ENCODE measurements at regions not wholly inside any gene's neighbourhood (a gene's known extent, or its start where the extent isn't known, plus 50 kb on each side); places are given as distances from the start of the nearest gene placed in this dataset.

GRCh38 chr11:112369916-112370315, 109.3 kb upstream of the PLET1 start:
- no CpG with 5 or more reads among the region's 5 CpGs for WGBS (ENCODE audit: extremely low coverage, insufficient coverage, insufficient read length)

GRCh38 chr11:112374486-112375140, 114.0 kb upstream of the PLET1 start:
- no peak overlapping the region for H4K91ac ChIP-seq (ENCODE audit: low read depth, low read length)
- H3K9me3 ChIP-seq (ENCODE audit: insufficient read depth, low read depth, low read length): no peaks in the 10 kb centered on the region
- H3K4ac ChIP-seq (ENCODE audit: low read depth, low read length): no peak overlapping the region
- no peak overlapping the region for H3K23ac ChIP-seq (ENCODE audit: low read length)
- no peaks in the 10 kb centered on the region for H3K79me1 ChIP-seq (ENCODE audit: low read length)
- H3K4me2 ChIP-seq (ENCODE audit: low read length): no peak overlapping the region
- no peaks in the 10 kb centered on the region for H3K27me3 ChIP-seq (ENCODE audit: insufficient read depth, low read length)
- no peak overlapping the region for H3K14ac ChIP-seq (ENCODE audit: low read length)
- H3K4me3 ChIP-seq (ENCODE audit: low read depth, low read length): no peak overlapping the region
- no peak overlapping the region for H3K18ac ChIP-seq (ENCODE audit: low read length)
- H4K8ac ChIP-seq (ENCODE audit: low read depth, low read length): no peak overlapping the region
- H2BK5ac ChIP-seq (ENCODE audit: low read depth, low read length, poor library complexity): no peak overlapping the region
- H3K4me1 ChIP-seq (ENCODE audit: control insufficient read depth in 1 of 2, insufficient read depth in 2 of 2, low read length in 2 of 2): no peaks in the 10 kb centered on the region
- H2BK12ac ChIP-seq (ENCODE audit: low read length): no peak overlapping the region
- no CpG with 5 or more reads among the region's 9 CpGs for WGBS (ENCODE audit: extremely low coverage, insufficient coverage, insufficient read length)
- H2BK120ac ChIP-seq (ENCODE audit: insufficient read depth, low read length, poor library complexity): no peak overlapping the region
- H4K12ac ChIP-seq (ENCODE audit: low read depth, low read length): no peak overlapping the region
- H3K27ac ChIP-seq (ENCODE audit: low read depth, low read length): no peak overlapping the region
- DNase-seq: no peak
- no peaks in the 10 kb centered on the region for H3K79me2 ChIP-seq (ENCODE audit: control insufficient read depth, insufficient read depth, low read length, poor library complexity)
- H2AK5ac ChIP-seq (ENCODE audit: low read length): no peak overlapping the region
- no peak overlapping the region for H2AFZ ChIP-seq (ENCODE audit: insufficient read depth, low read length, poor library complexity)
- H3K36me3 ChIP-seq (ENCODE audit: control insufficient read depth in 1 of 2, insufficient read depth in 2 of 2, low read length in 2 of 2): no peaks in the 10 kb centered on the region
- H3K9ac ChIP-seq (ENCODE audit: low read length): no peak overlapping the region

More at GRCh38 chr11:112369916-112370315, 109.3 kb upstream of the PLET1 start:
- Histone ChIP-seq H3K4me3 (ENCODE audit: low read depth, low read length) (no peak overlapping the region), H2BK12ac (ENCODE audit: low read length) (no peak overlapping the region), H3K23ac (ENCODE audit: low read length) (no peak overlapping the region), H2BK5ac (ENCODE audit: low read depth, low read length, poor library complexity) (no peak overlapping the region), H3K79me1 (ENCODE audit: low read length) (no peaks in the 10 kb centered on the region), H2AFZ (ENCODE audit: insufficient read depth, low read length, poor library complexity) (no peak overlapping the region), H3K4ac (ENCODE audit: low read depth, low read length) (no peak overlapping the region), H3K9ac (ENCODE audit: low read length) (no peak overlapping the region), H3K79me2 (ENCODE audit: control insufficient read depth, insufficient read depth, low read length, poor library complexity) (no peaks in the 10 kb centered on the region), H4K12ac (ENCODE audit: low read depth, low read length) (no peak overlapping the region), H4K91ac (ENCODE audit: low read depth, low read length) (no peak overlapping the region), H4K8ac (ENCODE audit: low read depth, low read length) (no peak overlapping the region), H3K9me3 (ENCODE audit: insufficient read depth, low read depth, low read length) (no peaks in the 10 kb centered on the region), H3K18ac (ENCODE audit: low read length) (no peak overlapping the region), H3K27ac (ENCODE audit: low read depth, low read length) (no peak overlapping the region), H3K36me3 (ENCODE audit: control insufficient read depth in 1 of 2, insufficient read depth in 2 of 2, low read length in 2 of 2) (no peaks in the 10 kb centered on the region), H3K14ac (ENCODE audit: low read length) (no peak overlapping the region), H3K27me3 (ENCODE audit: insufficient read depth, low read length) (no peaks in the 10 kb centered on the region), H3K4me1 (ENCODE audit: control insufficient read depth in 1 of 2, insufficient read depth in 2 of 2, low read length in 2 of 2) (no peaks in the 10 kb centered on the region), H2AK5ac (ENCODE audit: low read length) (no peak overlapping the region), H3K4me2 (ENCODE audit: low read length) (no peak overlapping the region), H2BK120ac (ENCODE audit: insufficient read depth, low read length, poor library complexity) (no peak overlapping the region)
- DNase-seq: no peak

GRCh38 chr11:112377946-112378345, 117.3 kb upstream of the PLET1 start:
- Histone ChIP-seq H3K23ac (ENCODE audit: low read length) (no peak overlapping the region), H3K4me2 (ENCODE audit: low read length) (no peak overlapping the region), H2BK5ac (ENCODE audit: low read depth, low read length, poor library complexity) (no peak overlapping the region), H2BK120ac (ENCODE audit: insufficient read depth, low read length, poor library complexity) (no peak overlapping the region), H4K12ac (ENCODE audit: low read depth, low read length) (no peak overlapping the region), H3K14ac (ENCODE audit: low read length) (no peak overlapping the region), H2AFZ (ENCODE audit: insufficient read depth, low read length, poor library complexity) (no peak overlapping the region), H3K4ac (ENCODE audit: low read depth, low read length) (no peak overlapping the region), H3K18ac (ENCODE audit: low read length) (no peak overlapping the region), H3K79me2 (ENCODE audit: control insufficient read depth, insufficient read depth, low read length, poor library complexity) (no peaks in the 10 kb centered on the region), H2AK5ac (ENCODE audit: low read length) (no peak overlapping the region), H2BK12ac (ENCODE audit: low read length) (no peak overlapping the region), H3K27me3 (ENCODE audit: insufficient read depth, low read length) (no peaks in the 10 kb centered on the region), H3K4me1 (ENCODE audit: control insufficient read depth in 1 of 2, insufficient read depth in 2 of 2, low read length in 2 of 2) (peaks cover 0 to 5% of the 10 kb centered on the region in 2 experiments), H3K9ac (ENCODE audit: low read length) (no peak overlapping the region), H3K4me3 (ENCODE audit: low read depth, low read length) (no peak overlapping the region), H3K9me3 (ENCODE audit: insufficient read depth, low read depth, low read length) (no peaks in the 10 kb centered on the region), H3K27ac (ENCODE audit: low read depth, low read length) (no peak overlapping the region), H4K91ac (ENCODE audit: low read depth, low read length) (no peak overlapping the region), H4K8ac (ENCODE audit: low read depth, low read length) (no peak overlapping the region), H3K36me3 (ENCODE audit: control insufficient read depth in 1 of 2, insufficient read depth in 2 of 2, low read length in 2 of 2) (no peaks in the 10 kb centered on the region), H3K79me1 (ENCODE audit: low read length) (no peaks in the 10 kb centered on the region)
- no CpG with 5 or more reads among the region's 4 CpGs for WGBS (ENCODE audit: extremely low coverage, insufficient coverage, insufficient read length)
- no peak for DNase-seq

GRCh38 chr11:112380464-112380863, 119.8 kb upstream of the PLET1 start:
- no peaks in the 10 kb centered on the region for H3K27me3 ChIP-seq (ENCODE audit: insufficient read depth, low read length)
- H2BK12ac ChIP-seq (ENCODE audit: low read length): no peak overlapping the region
- H3K4me2 ChIP-seq (ENCODE audit: low read length): no peak overlapping the region
- WGBS (ENCODE audit: extremely low coverage, insufficient coverage, insufficient read length): no CpG with 5 or more reads among the region's 9 CpGs
- H3K23ac ChIP-seq (ENCODE audit: low read length): no peak overlapping the region
- no peak overlapping the region for H2BK5ac ChIP-seq (ENCODE audit: low read depth, low read length, poor library complexity)
- no peak overlapping the region for H4K8ac ChIP-seq (ENCODE audit: low read depth, low read length)
- no peak overlapping the region for H2BK120ac ChIP-seq (ENCODE audit: insufficient read depth, low read length, poor library complexity)
- peaks cover 0 to 5% of the 10 kb centered on the region in 2 experiments for H3K4me1 ChIP-seq (ENCODE audit: control insufficient read depth in 1 of 2, insufficient read depth in 2 of 2, low read length in 2 of 2)
- H3K79me2 ChIP-seq (ENCODE audit: control insufficient read depth, insufficient read depth, low read length, poor library complexity): no peaks in the 10 kb centered on the region
- DNase-seq: no peak
- no peak overlapping the region for H3K4ac ChIP-seq (ENCODE audit: low read depth, low read length)
- H2AK5ac ChIP-seq (ENCODE audit: low read length): no peak overlapping the region
- H4K12ac ChIP-seq (ENCODE audit: low read depth, low read length): no peak overlapping the region
- no peak overlapping the region for H4K91ac ChIP-seq (ENCODE audit: low read depth, low read length)
- no peaks in the 10 kb centered on the region for H3K9me3 ChIP-seq (ENCODE audit: insufficient read depth, low read depth, low read length)
- no peak overlapping the region for H3K18ac ChIP-seq (ENCODE audit: low read length)
- H3K4me3 ChIP-seq (ENCODE audit: low read depth, low read length): no peak overlapping the region
- H3K14ac ChIP-seq (ENCODE audit: low read length): no peak overlapping the region
- H2AFZ ChIP-seq (ENCODE audit: insufficient read depth, low read length, poor library complexity): no peak overlapping the region
- no peak overlapping the region for H3K9ac ChIP-seq (ENCODE audit: low read length)
- no peak overlapping the region for H3K27ac ChIP-seq (ENCODE audit: low read depth, low read length)
- no peaks in the 10 kb centered on the region for H3K36me3 ChIP-seq (ENCODE audit: control insufficient read depth in 1 of 2, insufficient read depth in 2 of 2, low read length in 2 of 2)
- no peaks in the 10 kb centered on the region for H3K79me1 ChIP-seq (ENCODE audit: low read length)

Measured in trophoblast cell (in vitro differentiated cells and primary cell).